Left ventricle myocardium inferior (tissue), 1 donor: ENCODE measurements at regions not wholly inside any gene's neighbourhood (a gene's known extent, or its start where the extent isn't known, plus 50 kb on each side); places are given as distances from the start of the nearest gene placed in this dataset.

Experiments
- DNase-seq: peaks from one replicate; pipeline ENCODE4 v3.0.0-alpha.2; 2020
- H3K27ac ChIP-seq: fragments of 200-600 bp; replicated peaks from 2 replicates; pipeline ENCODE4 v1.8.0; 2021
- H3K27me3 ChIP-seq: fragments of 200-600 bp; 2 replicates; pipeline ENCODE4 v1.8.0; 2021; ENCODE audit warnings: low read depth
- H3K36me3 ChIP-seq: fragments of 200-600 bp; 2 replicates; pipeline ENCODE4 v1.8.0; 2021
- H3K4me1 ChIP-seq: fragments of 200-600 bp; 2 replicates; pipeline ENCODE4 v1.8.0; 2021
- H3K4me3 ChIP-seq: fragments of 200-600 bp; 2 replicates; pipeline ENCODE4 v1.8.0; 2021; ENCODE audit warnings: mild to moderate bottlenecking, moderate library complexity
- H3K9me3 ChIP-seq: fragments of 200-600 bp; replicated peaks from 2 replicates; pipeline ENCODE4 v1.8.0; 2021
- intact Hi-C: fragments of 100-400 bp; cut with micrococcal nuclease; formaldehyde crosslinking; loops from one replicate; pipeline ENCODE4 v1.11.0; 2022
- TF ChIP-seq, protein P1 (sequence below): fragments of 200-600 bp; IDR thresholded peaks from 2 replicates; pipeline ENCODE4 v1.8.0; 2021; ENCODE audit warnings: antibody characterized with exemption, mild to moderate bottlenecking, borderline replicate concordance
- donor health status: DM: no; HTN: yes; CAD: no; lungs with severe emphysema.

- TF ChIP-seq, protein P1, sequence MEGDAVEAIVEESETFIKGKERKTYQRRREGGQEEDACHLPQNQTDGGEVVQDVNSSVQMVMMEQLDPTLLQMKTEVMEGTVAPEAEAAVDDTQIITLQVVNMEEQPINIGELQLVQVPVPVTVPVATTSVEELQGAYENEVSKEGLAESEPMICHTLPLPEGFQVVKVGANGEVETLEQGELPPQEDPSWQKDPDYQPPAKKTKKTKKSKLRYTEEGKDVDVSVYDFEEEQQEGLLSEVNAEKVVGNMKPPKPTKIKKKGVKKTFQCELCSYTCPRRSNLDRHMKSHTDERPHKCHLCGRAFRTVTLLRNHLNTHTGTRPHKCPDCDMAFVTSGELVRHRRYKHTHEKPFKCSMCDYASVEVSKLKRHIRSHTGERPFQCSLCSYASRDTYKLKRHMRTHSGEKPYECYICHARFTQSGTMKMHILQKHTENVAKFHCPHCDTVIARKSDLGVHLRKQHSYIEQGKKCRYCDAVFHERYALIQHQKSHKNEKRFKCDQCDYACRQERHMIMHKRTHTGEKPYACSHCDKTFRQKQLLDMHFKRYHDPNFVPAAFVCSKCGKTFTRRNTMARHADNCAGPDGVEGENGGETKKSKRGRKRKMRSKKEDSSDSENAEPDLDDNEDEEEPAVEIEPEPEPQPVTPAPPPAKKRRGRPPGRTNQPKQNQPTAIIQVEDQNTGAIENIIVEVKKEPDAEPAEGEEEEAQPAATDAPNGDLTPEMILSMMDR = no peak
- Histone ChIP-seq H3K9me3 (peaks cover 17% of the 10 kb centered on the region), H3K36me3 (no peaks in the 10 kb centered on the region), H3K27me3 (peaks cover 5% of the 10 kb centered on the region), H3K4me1 (no peaks in the 10 kb centered on the region), H3K4me3 (no peak overlapping the region), H3K27ac (no peak overlapping the region)
- no peak for DNase-seq
- intact Hi-C loops = no loop called here
Observed at GRCh38 chr6:156617376-156617775, 159.8 kb upstream of the ARID1B start.

DNA sequence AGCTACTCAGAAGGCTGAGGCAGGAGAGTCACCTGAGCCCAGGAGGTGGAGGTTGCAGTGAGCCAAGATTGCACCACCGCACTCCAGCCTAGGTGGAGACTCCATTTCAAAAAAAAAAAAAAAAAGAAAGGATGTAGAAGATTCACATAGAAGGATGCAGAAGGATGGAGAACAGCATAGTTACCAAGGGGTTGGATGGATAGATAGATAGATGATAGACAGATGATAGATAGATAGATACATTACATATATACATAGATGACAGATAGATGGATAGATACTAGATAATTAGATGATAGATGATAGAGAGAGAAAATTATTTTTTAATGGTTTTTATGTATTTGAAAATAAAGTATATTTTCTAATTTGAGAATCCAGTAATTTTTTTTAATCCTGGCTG is 160.7 kb upstream of the ARID1B start:
- Histone ChIP-seq H3K4me1 (no peaks in the 10 kb centered on the region), H3K27ac (no peak overlapping the region), H3K9me3 (peaks cover 26% of the 10 kb centered on the region), H3K27me3 (peaks cover 5% of the 10 kb centered on the region), H3K4me3 (no peak overlapping the region), H3K36me3 (no peaks in the 10 kb centered on the region)
- intact Hi-C loops = no loop called here
- DNase-seq = no peak
- TF ChIP-seq, protein P1 = no peak

GRCh38 chr6:156613996-156614395 is 163.2 kb upstream of the ARID1B start:
- no peak for DNase-seq
- H3K27ac ChIP-seq = no peak overlapping the region
- peaks cover 35% of the 10 kb centered on the region for H3K9me3 ChIP-seq
- intact Hi-C loops = no loop called here
- no peaks in the 10 kb centered on the region for H3K36me3 ChIP-seq
- H3K4me1 ChIP-seq = no peaks in the 10 kb centered on the region
- TF ChIP-seq, protein P1 = no peak
- H3K27me3 ChIP-seq = peaks cover 5% of the 10 kb centered on the region
- no peak overlapping the region for H3K4me3 ChIP-seq

DNA sequence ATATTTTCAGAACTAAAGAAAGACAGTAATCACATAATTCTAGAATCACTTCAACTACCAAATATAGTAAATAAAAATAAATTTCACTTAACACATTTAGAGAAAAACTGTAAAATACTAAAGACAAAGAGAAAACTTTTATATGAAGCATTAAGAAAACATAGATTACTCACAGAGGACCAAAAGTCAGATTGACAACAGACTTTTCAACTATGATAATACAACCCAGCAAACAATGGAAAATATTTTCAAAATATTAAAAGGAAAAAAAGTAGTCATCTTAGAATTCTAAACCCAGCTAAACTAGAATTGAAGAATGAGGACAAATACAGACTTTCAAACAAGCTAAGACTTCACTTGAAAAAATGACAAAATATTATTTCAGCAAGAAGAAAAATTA is 164.8 kb upstream of the ARID1B start:
- Histone ChIP-seq H3K27ac (no peak overlapping the region), H3K4me1 (no peaks in the 10 kb centered on the region), H3K36me3 (no peaks in the 10 kb centered on the region), H3K4me3 (no peak overlapping the region), H3K27me3 (peaks cover 3% of the 10 kb centered on the region), H3K9me3 (peaks cover 35% of the 10 kb centered on the region)
- TF ChIP-seq, protein P1 = no peak
- intact Hi-C loops = no loop called here
- no peak for DNase-seq

DNA sequence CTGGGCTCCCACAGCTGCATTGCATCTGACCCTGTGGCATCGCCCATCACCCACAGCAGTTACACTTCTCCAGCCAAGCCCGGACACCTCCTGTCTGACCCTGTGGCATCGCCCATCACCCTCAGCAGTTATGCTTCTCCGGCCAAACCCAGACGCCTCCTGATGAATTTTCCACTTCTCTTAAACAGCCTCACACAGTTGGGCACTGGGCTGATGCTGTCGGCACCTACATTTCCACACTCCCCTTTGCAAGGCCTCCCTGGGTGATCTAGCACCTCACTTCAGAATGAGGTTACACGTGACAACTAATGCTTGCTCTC is 175.2 kb upstream of the ARID1B start:
- TF ChIP-seq, protein P1 = no peak
- Histone ChIP-seq H3K4me1 (peaks cover 14% of the 10 kb centered on the region), H3K27ac (no peak overlapping the region), H3K36me3 (no peaks in the 10 kb centered on the region), H3K4me3 (no peak overlapping the region), H3K27me3 (no peaks in the 10 kb centered on the region), H3K9me3 (no peaks in the 10 kb centered on the region)
- intact Hi-C loops = no loop called here
- no peak for DNase-seq
